ENCODE measurements at regions not wholly inside any gene's neighbourhood (a gene's known extent, or its start where the extent isn't known, plus 50 kb on each side); places are given as distances from the start of the nearest gene placed in this dataset.
"Not testable (repeated sequence)": the region's sequence is repeated elsewhere in the genome, so short reads cannot be mapped to it uniquely, and the experiment has no call there.

DNA sequence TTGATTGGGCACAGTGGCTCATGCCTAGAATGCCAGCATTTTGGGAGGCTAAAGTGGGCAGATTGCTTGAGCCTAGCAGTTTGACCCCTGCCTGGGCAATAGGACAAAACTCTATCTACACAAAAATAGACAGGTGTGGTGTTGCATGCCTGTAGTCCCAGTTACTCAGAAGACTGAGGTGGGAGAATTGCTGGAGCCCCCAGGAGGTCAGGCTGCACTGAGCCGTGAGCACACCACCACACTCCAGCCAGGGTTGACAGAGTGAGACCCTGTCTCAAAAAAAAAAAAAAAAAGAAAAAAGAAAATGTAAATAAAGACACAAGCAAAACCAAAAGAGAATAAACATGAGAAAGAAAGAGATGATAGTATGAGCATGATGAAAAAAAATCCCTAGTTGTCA, 802.4 kb upstream of the ANO3 start:
- DNase-seq = no peak

GRCh38 chr11:25535467-25536272, 796.3 kb upstream of the ANO3 start:
- DNase-seq = no peak

- DNase-seq = no peak
Observed at GRCh38 chr11:25536289-25536688, 795.6 kb upstream of the ANO3 start.

- DNase-seq = no peak
Observed at GRCh38 chr11:25537393-25537792, 794.5 kb upstream of the ANO3 start.

DNA sequence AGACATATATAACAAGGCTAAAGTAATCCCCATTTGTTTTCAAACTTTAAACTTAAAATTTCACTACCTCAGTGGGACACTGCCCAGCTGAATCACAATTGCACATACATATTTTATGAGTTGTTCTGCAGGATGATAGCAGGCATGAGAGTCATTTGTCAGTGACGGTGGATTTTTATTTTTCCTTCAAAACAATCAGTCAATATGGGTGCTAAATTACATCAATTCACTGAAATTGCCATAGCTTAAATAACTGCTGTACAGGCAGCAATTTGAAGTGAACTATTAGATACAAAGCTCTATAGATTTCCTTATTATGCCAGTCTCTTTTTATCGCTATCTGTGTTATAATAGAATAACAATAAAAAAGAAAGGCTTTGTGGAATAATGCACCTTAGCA, 784.6 kb upstream of the ANO3 start:
- no peak for DNase-seq

DNA sequence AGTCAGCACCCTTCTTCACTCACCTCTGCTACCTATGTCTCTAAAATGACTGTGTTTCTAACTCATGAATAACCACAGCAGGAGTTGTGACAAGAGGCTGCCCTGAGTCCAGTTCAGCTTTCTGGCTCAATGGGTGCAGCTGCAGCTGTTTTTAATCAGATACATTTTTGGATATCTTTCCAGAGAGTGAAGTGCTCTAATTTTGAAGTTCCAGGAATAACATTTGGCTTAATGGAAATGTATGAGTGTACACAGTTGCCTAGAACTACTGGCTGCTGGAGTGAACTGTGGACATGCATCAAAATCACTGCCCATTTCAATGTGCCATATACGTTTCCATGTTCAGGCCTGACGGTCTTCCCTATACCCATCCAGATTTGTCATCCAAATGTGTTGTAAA, 769.5 kb upstream of the ANO3 start:
- DNase-seq = no peak

- DNase-seq = no peak
Observed at GRCh38 chr11:25565846-25566245, 766.1 kb upstream of the ANO3 start.

- no peak for DNase-seq
Observed at GRCh38 chr11:25566298-25567200, 765.4 kb upstream of the ANO3 start.

GRCh38 chr11:25576320-25576719, 755.6 kb upstream of the ANO3 start:
- no peak for DNase-seq

DNA sequence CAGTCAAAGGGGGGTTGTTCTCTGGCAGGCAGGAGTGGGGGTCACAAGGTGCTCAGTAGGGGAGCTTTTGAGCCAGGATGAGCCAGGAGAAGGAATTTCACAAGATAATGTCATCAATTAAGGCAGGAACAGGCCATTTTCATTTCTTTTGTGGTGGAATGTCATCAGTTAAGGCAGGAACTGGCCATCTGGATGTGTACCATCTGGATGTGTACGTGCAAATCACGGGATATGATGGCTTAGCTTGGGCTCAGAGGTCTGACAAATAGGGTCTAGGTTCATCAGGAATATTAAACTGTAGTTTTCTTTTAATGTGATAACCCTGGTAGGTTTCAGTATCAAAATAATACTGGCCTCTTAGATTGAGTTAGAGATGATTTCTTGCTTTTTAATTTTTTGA, 752.4 kb upstream of the ANO3 start:
- DNase-seq = not testable (repeated sequence)

GRCh38 chr11:25583596-25583995, 748.3 kb upstream of the ANO3 start:
- DNase-seq = no peak

- DNase-seq = no peak
Observed at GRCh38 chr11:25587496-25587895, 744.4 kb upstream of the ANO3 start.

GRCh38 chr11:25593221-25593620, 738.7 kb upstream of the ANO3 start:
- DNase-seq = no peak

DNA sequence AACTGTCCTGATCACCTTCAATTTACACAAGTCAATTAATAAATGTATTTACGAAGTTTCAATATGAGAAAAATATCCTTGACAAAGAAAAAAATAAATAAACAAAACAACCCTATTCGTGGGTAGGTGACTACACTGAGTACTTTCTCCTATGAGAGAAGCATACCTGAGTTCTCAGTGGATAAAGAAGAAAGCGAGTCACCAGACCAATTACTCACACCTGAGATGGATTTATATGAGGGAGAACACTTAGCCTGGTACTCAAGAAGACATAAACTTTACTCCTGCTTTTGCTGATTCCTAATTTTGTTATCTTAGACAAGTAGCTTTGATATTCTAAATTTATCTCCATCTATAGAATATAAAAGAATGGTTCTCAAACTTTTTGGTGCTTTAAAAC, 735.2 kb upstream of the ANO3 start:
- no peak for DNase-seq

GRCh38 chr11:25597696-25598095, 734.2 kb upstream of the ANO3 start:
- no peak for DNase-seq

GRCh38 chr11:25602149-25602548, 729.8 kb upstream of the ANO3 start:
- no peak for DNase-seq

- no peak for DNase-seq
Observed at GRCh38 chr11:25602959-25603358, 729.0 kb upstream of the ANO3 start.

DNA sequence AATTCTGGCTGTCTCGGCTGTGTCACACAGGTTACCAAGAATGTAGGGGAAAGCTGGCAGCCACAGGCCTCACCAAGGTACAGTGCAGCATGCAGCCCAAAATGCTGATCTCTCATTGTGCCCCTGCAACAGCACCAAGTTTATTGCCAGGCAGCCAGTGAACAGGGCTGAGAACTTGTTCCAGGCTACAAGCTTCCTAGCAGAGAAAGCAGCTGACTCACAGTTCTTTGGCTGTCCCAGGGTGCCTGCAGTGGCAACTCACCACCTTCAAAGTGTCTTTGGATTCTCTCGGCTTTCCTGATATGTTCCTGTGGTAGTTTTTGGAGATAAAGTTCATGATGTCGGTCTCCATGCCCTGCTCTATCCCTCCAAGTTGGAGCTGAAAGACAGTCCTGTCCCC, 719.1 kb upstream of the ANO3 start:
- DNase-seq = no peak

DNA sequence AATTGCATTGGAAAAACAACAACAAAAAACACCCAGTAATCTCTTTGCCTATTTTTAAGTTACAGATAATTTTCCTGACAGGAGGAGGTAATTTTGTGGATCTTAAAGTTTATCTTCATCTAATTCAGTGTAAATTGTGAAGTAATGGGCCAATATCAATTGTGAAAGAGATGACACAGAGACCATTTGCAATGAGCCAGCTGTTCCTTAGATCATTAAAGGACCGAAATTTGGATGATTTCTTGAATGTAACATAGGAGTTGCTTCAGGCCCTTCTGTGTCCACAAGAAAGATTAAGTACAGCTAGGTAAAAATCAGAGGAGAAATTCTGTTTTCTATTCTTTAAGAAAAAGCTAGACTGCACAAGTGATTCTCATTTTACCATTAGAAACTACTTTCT, 718.5 kb upstream of the ANO3 start:
- DNase-seq = no peak

- DNase-seq = no peak
Observed at GRCh38 chr11:25613865-25614264, 718.1 kb upstream of the ANO3 start.

- no peak for DNase-seq
Observed at GRCh38 chr11:25615069-25615468, 716.9 kb upstream of the ANO3 start.

DNA sequence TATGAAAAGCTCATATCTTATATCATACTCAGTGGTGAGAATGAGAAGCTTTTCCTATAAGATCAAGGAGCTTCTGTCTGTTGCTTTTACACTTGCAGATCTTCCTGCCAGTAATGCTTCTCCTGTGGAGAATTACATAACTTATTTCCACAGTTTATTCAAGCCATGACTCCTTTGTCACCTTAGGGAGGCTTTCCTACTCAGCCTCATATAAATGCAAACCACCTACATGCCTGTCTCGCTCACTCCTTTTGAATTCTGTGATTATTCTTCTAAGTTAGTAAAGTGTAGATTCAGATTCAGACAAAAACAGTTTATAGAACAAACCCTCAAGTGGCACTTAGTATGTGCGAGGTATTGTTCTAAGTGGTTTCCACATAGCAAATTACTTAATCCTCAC, 716.1 kb upstream of the ANO3 start:
- no peak for DNase-seq

- no peak for DNase-seq
Observed at GRCh38 chr11:25625094-25625493, 706.8 kb upstream of the ANO3 start.

DNA sequence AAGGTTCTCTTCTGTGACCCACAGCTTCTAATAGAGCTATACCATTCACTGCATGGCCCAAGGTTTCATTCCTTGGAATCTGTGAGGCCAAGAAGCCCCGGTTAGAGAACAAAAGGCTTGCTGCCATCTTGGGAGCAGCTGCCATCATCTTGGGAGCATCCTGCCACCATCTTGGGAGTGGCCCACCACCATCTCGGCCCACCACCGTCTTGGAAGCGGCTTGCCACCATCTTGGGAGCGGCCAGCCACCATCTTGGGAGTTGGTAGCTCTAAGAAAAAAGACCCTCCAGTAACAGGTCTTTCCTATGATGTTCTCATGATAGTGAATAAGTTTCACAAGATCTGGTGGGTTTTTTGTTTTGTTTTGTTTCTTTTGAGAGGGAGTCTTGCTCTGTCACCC, 703.9 kb upstream of the ANO3 start:
- DNase-seq = no peak

Measured in NCI-H1436 (cell line).